ENCODE measurements at regions not wholly inside any gene's neighbourhood (a gene's known extent, or its start where the extent isn't known, plus 50 kb on each side); places are given as distances from the start of the nearest gene placed in this dataset.

- Mint-ChIP-seq H3K4me3 (no peak overlapping the region), H3K4me1 (no peaks in the 10 kb centered on the region), H3K27ac (no peak overlapping the region), H3K36me3 (ENCODE audit: low read depth) (no peaks in the 10 kb centered on the region), H3K9me3 (peaks cover 2% of the 10 kb centered on the region), H3K27me3 (no peaks in the 10 kb centered on the region)
- DNase-seq: no peak
- CTCF ChIA-PET: no interaction called here
- intact Hi-C loops (cut with micrococcal nuclease): no loop called here
- ATAC-seq (ENCODE audit: low read depth): no peak
- POLR2A ChIA-PET: no interaction called here
- no peak for TF ChIP-seq CTCF (IDR thresholded peaks at IDR 0.05)
Measured at GRCh38 chr7:41046221-41046761, 656.6 kb downstream of the INHBA start.

DNA sequence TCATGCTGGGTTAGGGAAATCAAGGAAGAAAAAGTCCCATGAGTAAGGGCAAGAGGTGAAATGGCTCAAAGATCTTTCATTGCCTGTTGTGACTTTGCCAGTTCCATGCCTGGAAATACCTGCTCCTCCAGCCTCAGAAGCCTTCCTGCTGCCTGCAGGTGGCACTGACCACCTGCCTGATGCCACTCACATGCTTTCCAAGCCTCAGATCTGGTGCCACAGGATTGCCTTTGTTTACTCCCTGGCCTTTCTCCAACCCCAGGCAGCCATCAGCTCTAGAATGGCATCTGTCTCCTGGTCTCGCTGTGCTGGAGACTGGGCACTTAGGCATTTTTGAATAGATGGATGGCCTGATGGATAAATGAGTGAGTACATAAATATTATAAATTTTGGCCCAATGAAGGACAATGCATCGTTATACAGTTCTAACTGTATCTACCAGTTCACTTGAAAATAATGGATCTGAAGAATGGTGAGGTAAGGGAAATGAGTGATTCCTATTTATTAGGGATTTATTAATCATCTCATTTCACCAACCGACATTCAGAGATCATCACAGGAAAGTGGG is 657.2 kb downstream of the INHBA start:
- TF ChIP-seq CTCF (IDR thresholded peaks at IDR 0.05): no peak
- Mint-ChIP-seq H3K4me1 (no peaks in the 10 kb centered on the region), H3K4me3 (no peak overlapping the region), H3K36me3 (ENCODE audit: low read depth) (no peaks in the 10 kb centered on the region), H3K27ac (no peak overlapping the region), H3K27me3 (no peaks in the 10 kb centered on the region), H3K9me3 (peaks cover 2% of the 10 kb centered on the region)
- ChIA-PET CTCF (no interaction called here), POLR2A (no interaction called here)
- no peak for DNase-seq
- no peak for ATAC-seq (ENCODE audit: low read depth)
- intact Hi-C loops (cut with micrococcal nuclease): no loop called here

DNA sequence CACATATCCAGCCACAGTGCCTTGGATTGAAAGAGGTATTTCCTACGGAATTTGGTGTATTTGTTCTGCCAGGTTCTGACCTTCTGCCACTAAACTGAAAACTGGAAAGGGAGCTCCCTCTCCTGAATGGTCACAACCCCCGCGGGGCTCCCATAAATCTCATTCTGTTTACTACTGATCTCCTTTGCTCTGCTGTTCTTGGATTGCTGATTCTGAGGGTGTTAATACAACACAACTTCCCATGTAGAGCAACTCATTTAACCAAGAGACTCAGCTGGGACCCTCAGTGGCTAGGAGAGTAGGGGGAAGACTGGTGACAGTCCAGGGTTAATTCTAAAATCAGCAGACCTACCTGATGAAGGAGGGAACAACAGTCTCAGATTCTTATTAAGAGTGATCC is 662.9 kb downstream of the INHBA start:
- Mint-ChIP-seq H3K9me3 (peaks cover 2% of the 10 kb centered on the region), H3K4me3 (no peak overlapping the region), H3K36me3 (ENCODE audit: low read depth) (no peaks in the 10 kb centered on the region), H3K27me3 (no peaks in the 10 kb centered on the region), H3K27ac (no peak overlapping the region), H3K4me1 (no peaks in the 10 kb centered on the region)
- POLR2A ChIA-PET: no interaction called here
- DNase-seq (no peak), ATAC-seq (ENCODE audit: low read depth) (no peak)
- CTCF ChIA-PET: no interaction called here
- intact Hi-C loops (cut with micrococcal nuclease): no loop called here
- no peak for TF ChIP-seq CTCF (IDR thresholded peaks at IDR 0.05)

DNA sequence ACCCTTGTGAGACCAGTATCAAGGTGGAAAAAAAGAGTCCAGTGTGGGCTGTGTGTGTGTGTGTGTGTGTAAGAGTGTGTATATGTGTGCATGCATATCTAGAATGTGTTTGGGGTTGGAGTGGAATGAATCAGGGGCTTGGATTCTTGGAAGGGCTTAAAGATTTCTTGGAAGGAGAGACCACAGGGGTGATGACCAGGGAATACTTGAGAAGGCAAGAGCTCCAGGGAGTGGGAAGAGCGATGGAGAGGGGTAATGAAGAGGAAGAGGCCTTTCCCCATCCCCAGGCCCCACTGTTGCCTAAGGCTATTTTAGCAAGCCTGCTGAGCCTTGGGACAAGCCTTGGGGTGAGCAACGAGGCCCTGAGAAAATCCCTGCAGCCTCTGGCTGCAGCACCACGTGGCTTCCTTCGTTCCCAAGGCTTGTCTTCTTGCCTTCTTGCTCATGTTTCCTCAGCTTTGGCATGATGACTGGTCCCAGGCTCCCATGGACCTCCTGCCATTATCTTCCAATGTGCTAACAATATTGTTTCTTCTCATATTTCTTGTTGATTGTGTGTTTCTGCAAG is 663.4 kb downstream of the INHBA start:
- no peak overlapping the region for H3K27ac Mint-ChIP-seq
- DNase-seq: no peak
- ChIA-PET POLR2A (no interaction called here), CTCF (no interaction called here)
- TF ChIP-seq CTCF (IDR thresholded peaks at IDR 0.05): no peak
- no peak overlapping the region for H3K4me3 Mint-ChIP-seq
- intact Hi-C loops (cut with micrococcal nuclease): no loop called here
- H3K4me1 Mint-ChIP-seq: no peaks in the 10 kb centered on the region
- no peaks in the 10 kb centered on the region for H3K36me3 Mint-ChIP-seq (ENCODE audit: low read depth)
- peaks cover 2% of the 10 kb centered on the region for H3K9me3 Mint-ChIP-seq
- no peak for ATAC-seq (ENCODE audit: low read depth)
- H3K27me3 Mint-ChIP-seq: no peaks in the 10 kb centered on the region

DNA sequence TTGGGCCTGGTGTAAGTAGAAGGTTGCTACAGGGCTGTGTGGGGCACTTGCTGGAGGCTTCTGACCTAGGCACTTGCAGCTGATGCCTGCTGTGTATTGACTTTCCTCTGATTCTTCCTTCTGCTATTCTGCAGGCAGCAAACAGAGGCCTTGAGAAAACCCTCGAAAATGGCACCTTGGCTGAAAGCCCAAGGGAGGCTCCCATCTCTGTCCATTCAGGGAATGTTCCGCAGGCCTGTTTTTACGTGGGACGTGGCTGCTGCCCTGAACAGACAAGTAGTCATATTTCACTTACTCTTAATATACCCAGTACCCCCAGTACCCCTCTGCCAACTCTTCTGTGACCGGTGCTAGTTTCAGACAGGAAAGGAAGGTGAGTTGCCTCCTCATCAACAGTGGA is 664.7 kb downstream of the INHBA start:
- no peaks in the 10 kb centered on the region for H3K9me3 Mint-ChIP-seq
- intact Hi-C loops (cut with micrococcal nuclease): no loop called here
- H3K36me3 Mint-ChIP-seq (ENCODE audit: low read depth): no peaks in the 10 kb centered on the region
- H3K27me3 Mint-ChIP-seq: no peaks in the 10 kb centered on the region
- DNase-seq (no peak), ATAC-seq (ENCODE audit: low read depth) (no peak)
- H3K4me1 Mint-ChIP-seq: no peaks in the 10 kb centered on the region
- no peak for TF ChIP-seq CTCF (IDR thresholded peaks at IDR 0.05)
- H3K27ac Mint-ChIP-seq: no peak overlapping the region
- no peak overlapping the region for H3K4me3 Mint-ChIP-seq
- ChIA-PET CTCF (no interaction called here), POLR2A (no interaction called here)
